HG03039 (cell line): ENCODE measurements at regions not wholly inside any gene's neighbourhood (a gene's known extent, or its start where the extent isn't known, plus 50 kb on each side); places are given as distances from the start of the nearest gene placed in this dataset.

Experiments used
- ATAC-seq: cut with Tn5 transposase; IDR thresholded peaks from one replicate; pipeline ENCODE4 v1.9.1; 2021; ENCODE audit warnings: mild to moderate bottlenecking, moderate library complexity; ENCODE audit not compliant: unreplicated experiment

- no peak for ATAC-seq
Observed at GRCh38 chr11:123304828-123305466, 109.9 kb upstream of the CLMP start.

GRCh38 chr11:123303924-123304323 lies 108.9 kb upstream of the CLMP start:
- no peak for ATAC-seq

DNA sequence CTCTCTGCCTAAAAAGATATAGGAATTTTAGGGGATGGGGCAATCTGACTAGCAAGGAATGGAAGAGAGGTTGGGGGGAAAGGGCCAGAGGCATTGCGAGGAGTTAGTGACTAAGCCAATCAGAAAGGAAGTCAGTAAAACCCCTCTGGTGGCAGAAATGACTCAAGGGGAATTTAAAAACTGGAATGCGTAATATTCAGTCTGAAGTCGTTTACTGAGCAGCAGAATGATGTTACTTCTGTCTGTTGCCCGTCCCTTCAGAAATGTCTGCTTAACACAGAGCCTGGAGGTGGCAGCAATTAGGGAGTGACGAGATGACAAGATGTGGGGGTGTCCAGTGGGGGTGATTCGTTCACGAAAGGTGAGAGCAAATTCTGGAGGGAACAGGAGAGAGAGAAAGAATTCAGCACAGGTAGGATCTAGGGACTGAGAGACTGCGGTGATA lies 107.7 kb upstream of the CLMP start:
- ATAC-seq, result peak; percentile 32

GRCh38 chr11:123301696-123302400 lies 106.8 kb upstream of the CLMP start:
- peak; percentile 46 for ATAC-seq

DNA sequence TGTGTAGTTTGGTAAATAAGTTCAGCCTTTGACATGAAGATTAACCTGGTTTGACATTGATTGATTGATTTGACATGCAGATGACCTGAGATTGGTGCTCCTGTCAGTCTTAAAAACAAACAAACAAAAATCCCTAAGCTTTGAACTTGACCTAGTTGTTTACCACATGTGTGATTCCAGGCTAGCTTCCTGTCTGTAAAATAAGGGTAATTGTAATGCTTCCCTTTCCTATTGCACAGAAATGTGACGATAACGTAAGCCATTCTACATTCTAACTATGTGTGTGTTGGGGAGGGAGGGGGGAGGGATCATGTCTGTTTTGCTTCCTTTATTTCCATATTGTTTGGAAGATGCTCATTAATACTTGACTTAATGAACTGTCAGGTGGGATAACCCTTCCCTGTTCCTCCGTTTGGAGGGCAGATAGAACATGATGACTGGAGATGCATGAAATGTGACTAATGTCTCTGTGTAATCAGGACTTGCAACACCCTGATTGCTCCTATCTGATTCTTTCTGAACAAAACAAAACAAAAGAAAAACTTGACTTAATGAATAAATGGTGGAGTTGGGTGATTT lies 106.1 kb upstream of the CLMP start:
- no peak for ATAC-seq

GRCh38 chr11:123299721-123300120 lies 104.7 kb upstream of the CLMP start:
- no peak for ATAC-seq

DNA sequence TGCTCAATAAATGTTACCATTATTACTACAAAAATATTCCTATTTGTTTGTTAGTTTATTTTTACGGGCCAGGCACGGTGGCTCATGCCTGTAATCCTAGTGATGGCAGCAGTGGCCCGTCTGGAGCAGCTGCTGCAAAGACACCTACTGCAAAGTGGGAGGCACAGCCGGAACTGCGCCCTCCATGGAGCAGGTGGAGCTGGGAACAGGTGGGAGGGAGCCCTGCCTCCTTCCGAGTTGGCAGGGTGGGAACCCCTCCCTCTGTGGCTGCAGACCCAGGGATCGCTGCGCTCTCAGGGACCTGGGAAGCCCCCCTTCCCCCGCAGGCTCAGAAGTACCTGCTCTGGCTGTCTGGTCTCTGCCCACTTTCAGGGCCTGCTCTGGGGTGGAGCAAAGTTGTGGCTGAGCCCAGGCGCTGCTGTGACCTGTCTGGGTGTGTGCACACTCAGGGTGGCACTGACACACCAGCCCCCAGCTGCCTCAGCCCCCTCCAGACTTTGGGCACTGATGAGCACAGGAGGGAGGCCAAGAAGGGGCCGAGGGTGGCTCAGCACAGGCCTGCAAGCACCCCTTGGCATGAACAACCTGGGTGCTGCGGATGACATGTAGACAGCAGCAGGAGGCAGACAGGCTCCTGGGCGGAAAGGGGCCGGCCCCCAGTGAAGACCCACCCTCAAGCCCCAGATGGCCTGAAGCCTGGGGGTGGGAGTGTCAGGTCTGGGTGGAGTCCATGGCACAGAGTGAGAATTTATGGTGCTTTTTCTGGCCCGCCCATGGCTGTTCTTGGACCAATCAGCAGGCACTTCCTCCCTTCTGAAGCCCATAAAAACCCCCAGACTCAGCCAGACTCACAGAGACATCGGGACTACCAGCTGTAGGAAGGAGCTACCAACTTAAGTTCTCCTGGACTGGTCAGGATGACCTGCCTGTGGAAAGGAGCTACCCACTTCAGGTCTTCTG lies 103.7 kb upstream of the CLMP start:
- no peak for ATAC-seq

- no peak for ATAC-seq
Observed at GRCh38 chr11:123292647-123293046, 97.6 kb upstream of the CLMP start.

GRCh38 chr11:123291201-123291869 lies 96.3 kb upstream of the CLMP start:
- no peak for ATAC-seq

- no peak for ATAC-seq
Observed at GRCh38 chr11:123286761-123287160, 91.7 kb upstream of the CLMP start.

DNA sequence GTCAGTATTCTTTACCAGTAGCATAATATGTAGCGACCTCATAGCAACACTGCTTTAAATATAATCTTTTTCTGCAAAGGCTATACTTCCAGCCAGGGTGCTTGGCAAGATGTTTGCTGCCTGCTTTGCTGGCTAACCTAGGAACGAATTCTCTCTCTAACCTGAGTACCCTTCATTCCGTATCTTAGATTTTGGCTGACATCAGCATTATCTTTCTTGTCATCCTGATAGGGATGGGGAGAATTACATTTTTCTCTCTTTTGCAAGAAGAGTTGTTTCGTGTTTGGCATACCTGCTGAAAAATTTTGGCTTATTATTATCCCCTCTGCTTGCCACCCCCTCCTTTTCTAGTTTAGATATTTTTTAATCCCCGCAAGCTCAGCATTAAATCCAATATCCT lies 91.2 kb upstream of the CLMP start:
- ATAC-seq, result no peak

- no peak for ATAC-seq
Observed at GRCh38 chr11:123284454-123284853, 89.4 kb upstream of the CLMP start.

DNA sequence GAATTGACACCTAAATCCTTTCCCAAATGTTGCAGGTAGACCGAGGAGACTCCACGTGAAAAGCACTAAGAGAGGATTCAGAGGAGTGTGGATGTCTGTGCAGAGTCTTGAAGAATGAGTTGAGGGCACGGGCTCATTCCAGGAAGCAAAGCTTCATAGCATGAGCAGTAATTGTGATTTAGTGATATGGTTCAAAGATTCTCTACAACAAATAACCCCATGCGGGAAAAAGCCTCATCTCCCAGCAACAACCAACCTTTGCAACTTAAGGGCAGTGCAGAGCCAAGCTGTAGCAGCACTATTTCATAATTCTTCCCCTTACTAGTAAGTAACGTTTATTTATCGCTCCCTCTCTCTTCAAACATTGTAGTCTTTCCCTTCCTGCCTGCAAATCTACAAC lies 87.5 kb upstream of the CLMP start:
- ATAC-seq, result no peak

DNA sequence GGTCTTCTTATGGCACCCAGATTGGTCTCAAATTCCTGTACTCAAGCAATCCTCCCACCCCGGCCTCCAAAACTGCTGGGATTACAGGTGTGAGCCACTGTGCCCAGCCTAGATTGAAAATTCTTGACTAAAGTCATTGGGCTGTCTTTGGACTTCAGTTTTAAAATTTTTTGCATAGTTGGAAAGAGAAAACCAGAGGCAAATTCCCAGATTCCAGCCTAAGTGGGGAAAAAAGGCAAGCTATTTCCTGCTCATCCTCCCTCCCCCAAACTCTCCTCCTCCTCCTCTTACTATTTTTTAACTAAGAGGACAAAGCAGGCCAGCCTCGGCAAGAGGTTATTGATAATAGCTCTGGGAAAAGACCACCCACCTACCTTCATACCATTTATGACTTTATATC lies 78.6 kb upstream of the CLMP start:
- ATAC-seq, result no peak

DNA sequence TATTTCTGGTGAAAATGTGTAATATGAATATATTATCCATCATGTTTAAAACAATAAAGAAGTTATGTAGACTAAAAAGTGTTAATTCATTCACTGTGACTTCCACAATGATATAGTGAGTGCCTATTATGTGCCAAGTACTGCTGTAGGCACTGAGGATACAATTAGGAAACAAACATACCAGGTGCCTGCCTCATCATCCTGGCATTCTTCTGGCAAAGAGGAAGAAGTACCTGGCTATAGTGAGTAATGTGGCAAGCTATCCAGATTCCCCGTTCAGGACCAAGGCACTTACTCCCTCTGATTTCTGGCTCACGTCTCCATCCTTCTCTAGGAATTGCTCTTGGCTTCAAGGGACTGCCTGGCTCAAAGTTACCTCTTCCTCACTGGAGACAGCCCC lies 77.5 kb upstream of the CLMP start:
- ATAC-seq, result no peak

- no peak for ATAC-seq
Observed at GRCh38 chr11:123268156-123268555, 73.1 kb upstream of the CLMP start.

DNA sequence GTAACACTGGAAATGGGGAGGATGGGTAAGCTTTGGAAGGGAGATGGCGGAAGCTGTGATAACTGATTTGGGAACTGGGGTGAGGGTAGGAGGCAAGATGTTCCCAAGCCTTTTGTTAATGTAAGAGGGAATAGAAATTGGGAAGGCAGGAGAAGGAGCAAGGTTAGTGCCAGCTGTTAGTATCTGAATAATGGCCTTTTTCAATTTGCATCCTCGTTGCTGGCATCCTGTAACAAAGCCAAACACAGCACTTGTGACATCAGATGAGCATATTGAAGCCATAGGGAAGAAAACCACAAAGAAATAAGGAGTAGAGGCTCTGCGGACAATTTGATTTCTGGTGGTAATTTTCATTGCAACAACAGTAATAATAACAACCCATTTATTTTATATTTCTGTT lies 70.9 kb upstream of the CLMP start:
- ATAC-seq, result no peak

GRCh38 chr11:123264431-123264780 lies 69.4 kb upstream of the CLMP start:
- no peak for ATAC-seq

GRCh38 chr11:123261345-123262106 lies 66.5 kb upstream of the CLMP start:
- no peak for ATAC-seq
